ENCODE measurements at regions not wholly inside any gene's neighbourhood (a gene's known extent, or its start where the extent isn't known, plus 50 kb on each side); places are given as distances from the start of the nearest gene placed in this dataset.

DNA sequence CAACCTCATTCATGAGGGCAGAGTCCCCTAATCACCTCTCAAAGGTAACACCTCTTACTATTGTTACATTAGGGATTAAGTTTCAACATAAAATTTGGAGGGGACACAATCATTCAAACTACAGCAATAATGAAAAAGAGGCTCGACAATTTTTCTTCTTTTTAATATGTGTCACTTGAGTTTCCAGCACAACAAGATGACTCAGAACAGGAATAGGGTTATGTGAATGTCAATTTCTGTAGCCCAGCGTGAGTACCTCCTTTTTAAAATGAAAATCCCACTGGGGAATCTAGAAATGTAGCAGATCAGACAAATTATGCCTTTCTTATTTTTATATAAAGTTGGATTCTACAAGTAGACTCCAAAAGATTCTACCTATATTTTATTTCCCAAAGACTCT is 83.7 kb downstream of the ZNF330 start:
- WGBS, result 67% methylated on average over 2 of the region's 2 CpGs
- TF ChIP-seq EGR1 (IDR thresholded peaks at IDR 0.05; ENCODE audit: low read depth in 2 of 2) (no peak), TAF1 (conservative IDR thresholded peaks at IDR 0.05) (no peak)
- TF ChIP-seq, protein P1, sequence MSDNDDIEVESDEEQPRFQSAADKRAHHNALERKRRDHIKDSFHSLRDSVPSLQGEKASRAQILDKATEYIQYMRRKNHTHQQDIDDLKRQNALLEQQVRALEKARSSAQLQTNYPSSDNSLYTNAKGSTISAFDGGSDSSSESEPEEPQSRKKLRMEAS (IDR thresholded peaks at IDR 0.05), result no peak
- no peaks in the 10 kb centered on the region for H3K9me3 ChIP-seq (ENCODE audit: control insufficient read depth in 4 of 4, low read length in 3 of 4)
- peaks cover 0 to 2% (median 0%) of the 10 kb centered on the region in 4 donors for H3K4me1 ChIP-seq (ENCODE audit: control insufficient read depth in 4 of 4, insufficient read depth in 4 of 4, low read length in 3 of 4)
- no peaks in the 10 kb centered on the region for H3K27me3 ChIP-seq (ENCODE audit: control insufficient read depth in 4 of 4, insufficient read depth in 4 of 4, low read length in 3 of 4)
- H3K27ac ChIP-seq (ENCODE audit: low read depth in 1 of 2, low read length in 2 of 2), result no peak overlapping the region
- H3K4me3 ChIP-seq (ENCODE audit: low read depth in 1 of 3, low read length in 3 of 3), result no peak overlapping the region
- no peaks in the 10 kb centered on the region for H3K36me3 ChIP-seq (ENCODE audit: control insufficient read depth in 4 of 4, insufficient read depth in 3 of 4, low read depth in 1 of 4, low read length in 3 of 4)
- DNase-seq (ENCODE audit: low spot score), result no peak
- no peak overlapping the region for H3K9ac ChIP-seq (ENCODE audit: low read depth in 1 of 2, low read length in 2 of 2)

- Histone ChIP-seq H3K27me3 (ENCODE audit: control insufficient read depth in 4 of 4, insufficient read depth in 4 of 4, low read length in 3 of 4) (no peaks in the 10 kb centered on the region), H3K4me1 (ENCODE audit: control insufficient read depth in 4 of 4, insufficient read depth in 4 of 4, low read length in 3 of 4) (peaks cover 0 to 2% (median 0%) of the 10 kb centered on the region in 4 donors), H3K4me3 (ENCODE audit: low read depth in 1 of 3, low read length in 3 of 3) (no peak overlapping the region), H3K27ac (ENCODE audit: low read depth in 1 of 2, low read length in 2 of 2) (no peak overlapping the region), H3K9ac (ENCODE audit: low read depth in 1 of 2, low read length in 2 of 2) (no peak overlapping the region), H3K9me3 (ENCODE audit: control insufficient read depth in 4 of 4, low read length in 3 of 4) (no peaks in the 10 kb centered on the region), H3K36me3 (ENCODE audit: control insufficient read depth in 4 of 4, insufficient read depth in 3 of 4, low read depth in 1 of 4, low read length in 3 of 4) (no peaks in the 10 kb centered on the region)
- DNase-seq (ENCODE audit: low spot score), result no peak
- TF ChIP-seq SP1 (IDR thresholded peaks at IDR 0.05) (no peak), TAF1 (conservative IDR thresholded peaks at IDR 0.05) (no peak), GABPA (IDR thresholded peaks at IDR 0.05 in 1 of 2, conservative IDR thresholded peaks at IDR 0.05 in 1 of 2) (no peak), HNF4A (conservative IDR thresholded peaks at IDR 0.05) (no peak), ATF3 (IDR thresholded peaks at IDR 0.05) (no peak), FOXA1 (IDR thresholded peaks at IDR 0.05) (no peak), NR2F2 (IDR thresholded peaks at IDR 0.05) (no peak), RAD21 (IDR thresholded peaks at IDR 0.05) (no peak)
- TF ChIP-seq, protein P1 (IDR thresholded peaks at IDR 0.05), result no peak
- WGBS, result 57% methylated on average over 7 of the region's 7 CpGs
Measured at GRCh38 chr4:141306331-141306730, 85.6 kb downstream of the ZNF330 start.

GRCh38 chr4:141307241-141307689 is 86.6 kb downstream of the ZNF330 start:
- Histone ChIP-seq H3K27me3 (ENCODE audit: control insufficient read depth in 4 of 4, insufficient read depth in 4 of 4, low read length in 3 of 4) (no peaks in the 10 kb centered on the region), H3K4me3 (ENCODE audit: low read depth in 1 of 3, low read length in 3 of 3) (no peak overlapping the region), H3K27ac (ENCODE audit: low read depth in 1 of 2, low read length in 2 of 2) (no peak overlapping the region), H3K4me1 (ENCODE audit: control insufficient read depth in 4 of 4, insufficient read depth in 4 of 4, low read length in 3 of 4) (peaks cover 0 to 2% (median 0%) of the 10 kb centered on the region in 4 donors), H3K9ac (ENCODE audit: low read depth in 1 of 2, low read length in 2 of 2) (no peak overlapping the region), H3K9me3 (ENCODE audit: control insufficient read depth in 4 of 4, low read length in 3 of 4) (no peaks in the 10 kb centered on the region), H3K36me3 (ENCODE audit: control insufficient read depth in 4 of 4, insufficient read depth in 3 of 4, low read depth in 1 of 4, low read length in 3 of 4) (no peaks in the 10 kb centered on the region)
- no peak for TF ChIP-seq JUND (IDR thresholded peaks at IDR 0.05)
- TF ChIP-seq, protein P2, sequence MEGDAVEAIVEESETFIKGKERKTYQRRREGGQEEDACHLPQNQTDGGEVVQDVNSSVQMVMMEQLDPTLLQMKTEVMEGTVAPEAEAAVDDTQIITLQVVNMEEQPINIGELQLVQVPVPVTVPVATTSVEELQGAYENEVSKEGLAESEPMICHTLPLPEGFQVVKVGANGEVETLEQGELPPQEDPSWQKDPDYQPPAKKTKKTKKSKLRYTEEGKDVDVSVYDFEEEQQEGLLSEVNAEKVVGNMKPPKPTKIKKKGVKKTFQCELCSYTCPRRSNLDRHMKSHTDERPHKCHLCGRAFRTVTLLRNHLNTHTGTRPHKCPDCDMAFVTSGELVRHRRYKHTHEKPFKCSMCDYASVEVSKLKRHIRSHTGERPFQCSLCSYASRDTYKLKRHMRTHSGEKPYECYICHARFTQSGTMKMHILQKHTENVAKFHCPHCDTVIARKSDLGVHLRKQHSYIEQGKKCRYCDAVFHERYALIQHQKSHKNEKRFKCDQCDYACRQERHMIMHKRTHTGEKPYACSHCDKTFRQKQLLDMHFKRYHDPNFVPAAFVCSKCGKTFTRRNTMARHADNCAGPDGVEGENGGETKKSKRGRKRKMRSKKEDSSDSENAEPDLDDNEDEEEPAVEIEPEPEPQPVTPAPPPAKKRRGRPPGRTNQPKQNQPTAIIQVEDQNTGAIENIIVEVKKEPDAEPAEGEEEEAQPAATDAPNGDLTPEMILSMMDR (IDR thresholded peaks at IDR 0.05; ENCODE audit: low read depth, low read length, missing input control), result peak; percentile 74
- peak; percentile 87 to 93 for TF ChIP-seq RAD21 (IDR thresholded peaks at IDR 0.05)
- 33% methylated on average over 5 of the region's 5 CpGs for WGBS
- DNase-seq (ENCODE audit: low spot score), result peak; percentile 36
